VCaP (cell line): ENCODE measurements at regions not wholly inside any gene's neighbourhood (a gene's known extent, or its start where the extent isn't known, plus 50 kb on each side); places are given as distances from the start of the nearest gene placed in this dataset.

Experiments used
- H3K27ac ChIP-seq: fragments of 450-650 bp; 2 replicates; pipeline ENCODE4 v1.5.1; 2017
- CTCF ChIP-seq: fragments of 450-650 bp; conservative IDR thresholded peaks from 2 replicates; pipeline ENCODE4 v1.5.1; 2017; ENCODE audit warnings: mild to moderate bottlenecking, moderate library complexity

- no peak overlapping the region for H3K27ac ChIP-seq
- no peak for TF ChIP-seq CTCF
Observed at GRCh38 chr3:5384557-5385236, 197.2 kb downstream of the EDEM1 start.

- TF ChIP-seq CTCF, result no peak
- H3K27ac ChIP-seq, result no peak overlapping the region
Observed at GRCh38 chr3:5388091-5388490, 200.6 kb downstream of the EDEM1 start.

- TF ChIP-seq CTCF, result no peak
- no peak overlapping the region for H3K27ac ChIP-seq
Observed at GRCh38 chr3:5389057-5389456, 201.6 kb downstream of the EDEM1 start.

- H3K27ac ChIP-seq, result no peak overlapping the region
- no peak for TF ChIP-seq CTCF
Observed at GRCh38 chr3:5390221-5390620, 202.7 kb downstream of the EDEM1 start.

- TF ChIP-seq CTCF, result no peak
- no peak overlapping the region for H3K27ac ChIP-seq
Observed at GRCh38 chr3:5390936-5391625, 203.6 kb downstream of the EDEM1 start.

- no peak overlapping the region for H3K27ac ChIP-seq
- no peak for TF ChIP-seq CTCF
Observed at GRCh38 chr3:5401002-5401401, 213.5 kb downstream of the EDEM1 start.

- TF ChIP-seq CTCF, result no peak
- no peak overlapping the region for H3K27ac ChIP-seq
Observed at GRCh38 chr3:5404718-5405117, 217.2 kb downstream of the EDEM1 start.
